HG03139 (cell line): ENCODE measurements at regions not wholly inside any gene's neighbourhood (a gene's known extent, or its start where the extent isn't known, plus 50 kb on each side); places are given as distances from the start of the nearest gene placed in this dataset.
"Not testable (repeated sequence)": the region's sequence is repeated elsewhere in the genome, so short reads cannot be mapped to it uniquely, and the experiment has no call there.

Experiments
- ATAC-seq: cut with Tn5 transposase; IDR thresholded peaks from one replicate; pipeline ENCODE4 v1.9.1; 2021; ENCODE audit not compliant: unreplicated experiment

GRCh38 chr15:79602731-79603130 lies 170.6 kb downstream of the MINAR1 start:
- no peak for ATAC-seq

- no peak for ATAC-seq
Observed at GRCh38 chr15:79606831-79607355, 174.8 kb downstream of the MINAR1 start.

GRCh38 chr15:79608066-79608864 lies 176.1 kb downstream of the MINAR1 start:
- ATAC-seq, result no peak

- no peak for ATAC-seq
Observed at GRCh38 chr15:79609506-79609905, 177.4 kb downstream of the MINAR1 start.

GRCh38 chr15:79610021-79610420 lies 177.9 kb downstream of the MINAR1 start:
- ATAC-seq, result no peak

GRCh38 chr15:79615754-79616153 lies 183.6 kb downstream of the MINAR1 start:
- no peak for ATAC-seq

- ATAC-seq, result no peak
Observed at GRCh38 chr15:79617071-79617470, 184.9 kb downstream of the MINAR1 start.

GRCh38 chr15:79620112-79620857 lies 188.1 kb downstream of the MINAR1 start:
- ATAC-seq, result no peak

GRCh38 chr15:79621805-79622204 lies 189.7 kb downstream of the MINAR1 start:
- not testable (repeated sequence) for ATAC-seq

GRCh38 chr15:79623488-79623887 lies 191.4 kb downstream of the MINAR1 start:
- ATAC-seq, result no peak

- no peak for ATAC-seq
Observed at GRCh38 chr15:79629687-79630086, 197.6 kb downstream of the MINAR1 start.

GRCh38 chr15:79632457-79632856 lies 200.3 kb downstream of the MINAR1 start:
- no peak for ATAC-seq

- ATAC-seq, result no peak
Observed at GRCh38 chr15:79635149-79635771, 203.1 kb downstream of the MINAR1 start.

GRCh38 chr15:79635897-79636561 lies 203.9 kb downstream of the MINAR1 start:
- ATAC-seq, result no peak

- no peak for ATAC-seq
Observed at GRCh38 chr15:79640206-79640605, 208.1 kb downstream of the MINAR1 start.

- no peak for ATAC-seq
Observed at GRCh38 chr15:79641841-79642240, 209.7 kb downstream of the MINAR1 start.

- ATAC-seq, result no peak
Observed at GRCh38 chr15:79643393-79643792, 211.3 kb downstream of the MINAR1 start.

GRCh38 chr15:79644091-79644490 lies 212.0 kb downstream of the MINAR1 start:
- no peak for ATAC-seq

GRCh38 chr15:79652972-79653371 lies 220.8 kb downstream of the MINAR1 start:
- not testable (repeated sequence) for ATAC-seq

- ATAC-seq, result no peak
Observed at GRCh38 chr15:79653533-79653932, 221.4 kb downstream of the MINAR1 start.
